ENCODE measurements at regions not wholly inside any gene's neighbourhood (a gene's known extent, or its start where the extent isn't known, plus 50 kb on each side); places are given as distances from the start of the nearest gene placed in this dataset.

GRCh38 chr2:240320204-240320993, 115.1 kb upstream of the GPC1 start:
- no peak for ATAC-seq
- Histone ChIP-seq H3K4me3 (no peak overlapping the region), H3K9me3 (no peaks in the 10 kb centered on the region), H3K36me3 (no peaks in the 10 kb centered on the region), H3K27ac (peak overlapping the region in 1 of 4 donors; percentile 54), H3K4me1 (peaks cover 0 to 1% of the 10 kb centered on the region in 2 donors), H3K27me3 (no peaks in the 10 kb centered on the region)
- TF ChIP-seq POLR2A (IDR thresholded peaks at IDR 0.05) (no peak), CTCF (IDR thresholded peaks at IDR 0.05 in 4 of 5, conservative IDR thresholded peaks at IDR 0.05 in 1 of 5) (no peak)
- in situ Hi-C loops (cut with MboI; ENCODE audit: low sequenced_read_pairs in 4 of 4) (no loop called here), intact Hi-C loops (cut with DNase I; ENCODE audit: low total_unique reads) (no loop called here)
- DNase-seq, result no peak

GRCh38 chr2:240322231-240322955, 113.1 kb upstream of the GPC1 start:
- Histone ChIP-seq H3K27me3 (no peaks in the 10 kb centered on the region), H3K27ac (no peak overlapping the region), H3K36me3 (no peaks in the 10 kb centered on the region), H3K4me1 (peaks cover 0 to 8% of the 10 kb centered on the region in 2 donors), H3K9me3 (no peaks in the 10 kb centered on the region), H3K4me3 (no peak overlapping the region)
- TF ChIP-seq POLR2A (IDR thresholded peaks at IDR 0.05) (no peak), CTCF (IDR thresholded peaks at IDR 0.05 in 4 of 5, conservative IDR thresholded peaks at IDR 0.05 in 1 of 5) (no peak)
- DNase-seq (peak in 1 of 2 donors; percentile 68), ATAC-seq (peak; percentile 53 to 83)
- in situ Hi-C loops (cut with MboI; ENCODE audit: low sequenced_read_pairs in 4 of 4), result no loop called here
- intact Hi-C loops (cut with DNase I; ENCODE audit: low total_unique reads), result no loop called here

GRCh38 chr2:240322991-240323390, 112.5 kb upstream of the GPC1 start:
- no peaks in the 10 kb centered on the region for H3K27me3 ChIP-seq
- H3K36me3 ChIP-seq, result no peaks in the 10 kb centered on the region
- H3K27ac ChIP-seq, result no peak overlapping the region
- intact Hi-C loops (cut with DNase I; ENCODE audit: low total_unique reads) (no loop called here), in situ Hi-C loops (cut with MboI; ENCODE audit: low sequenced_read_pairs in 4 of 4) (no loop called here)
- H3K9me3 ChIP-seq, result no peaks in the 10 kb centered on the region
- DNase-seq (no peak), ATAC-seq (no peak)
- H3K4me3 ChIP-seq, result no peak overlapping the region
- peaks cover 0 to 8% of the 10 kb centered on the region in 2 donors for H3K4me1 ChIP-seq
- no peak for TF ChIP-seq CTCF (IDR thresholded peaks at IDR 0.05 in 4 of 5, conservative IDR thresholded peaks at IDR 0.05 in 1 of 5)
- TF ChIP-seq POLR2A (IDR thresholded peaks at IDR 0.05), result no peak

- no peaks in the 10 kb centered on the region for H3K36me3 ChIP-seq
- in situ Hi-C loops (cut with MboI; ENCODE audit: low sequenced_read_pairs in 4 of 4), result no loop called here
- no peaks in the 10 kb centered on the region for H3K9me3 ChIP-seq
- DNase-seq (no peak), ATAC-seq (no peak)
- H3K27ac ChIP-seq, result no peak overlapping the region
- no peak overlapping the region for H3K4me3 ChIP-seq
- peaks cover 0 to 8% of the 10 kb centered on the region in 2 donors for H3K4me1 ChIP-seq
- intact Hi-C loops (cut with DNase I; ENCODE audit: low total_unique reads), result no loop called here
- TF ChIP-seq POLR2A (IDR thresholded peaks at IDR 0.05), result no peak
- no peak for TF ChIP-seq CTCF (IDR thresholded peaks at IDR 0.05 in 4 of 5, conservative IDR thresholded peaks at IDR 0.05 in 1 of 5)
- no peaks in the 10 kb centered on the region for H3K27me3 ChIP-seq
Observed at GRCh38 chr2:240323601-240324291, 111.7 kb upstream of the GPC1 start.

All from gastrocnemius medialis (tissue), 4 donors.